ENCODE measurements at regions not wholly inside any gene's neighbourhood (a gene's known extent, or its start where the extent isn't known, plus 50 kb on each side); places are given as distances from the start of the nearest gene placed in this dataset.
"Not testable (repeated sequence)": the region's sequence is repeated elsewhere in the genome, so short reads cannot be mapped to it uniquely, and the experiment has no call there.

DNA sequence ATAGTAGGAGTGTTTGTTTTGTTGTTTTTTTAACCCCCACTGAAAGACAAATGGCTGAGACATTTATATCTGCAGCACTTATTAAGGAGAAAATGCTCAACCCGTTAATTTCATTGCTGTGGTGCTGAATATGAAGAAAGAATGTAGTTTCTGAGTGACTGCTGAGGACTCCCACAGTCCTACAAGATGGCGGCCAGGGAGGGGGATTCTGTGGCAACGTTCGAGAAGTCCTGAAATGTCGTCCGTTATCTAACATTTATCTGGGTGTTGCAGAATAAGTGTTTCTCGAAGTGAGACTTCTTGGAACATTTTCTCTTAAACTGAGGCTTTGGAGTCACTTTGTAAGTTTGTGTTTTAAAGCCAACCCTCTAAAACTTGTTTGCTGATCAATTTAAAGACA is 530.4 kb downstream of the XYLT1 start:
- Histone ChIP-seq H3K9me3 (no peaks in the 10 kb centered on the region), H3K27ac (no peak overlapping the region), H3K27me3 (no peaks in the 10 kb centered on the region), H3K4me3 (no peak overlapping the region), H3K4me1 (no peaks in the 10 kb centered on the region), H3K36me3 (no peaks in the 10 kb centered on the region)
- intact Hi-C loops (cut with DNase I), result no loop called here
- no peak for DNase-seq (ENCODE audit: low spot score in 2 of 2)
- TF ChIP-seq, protein P1, sequence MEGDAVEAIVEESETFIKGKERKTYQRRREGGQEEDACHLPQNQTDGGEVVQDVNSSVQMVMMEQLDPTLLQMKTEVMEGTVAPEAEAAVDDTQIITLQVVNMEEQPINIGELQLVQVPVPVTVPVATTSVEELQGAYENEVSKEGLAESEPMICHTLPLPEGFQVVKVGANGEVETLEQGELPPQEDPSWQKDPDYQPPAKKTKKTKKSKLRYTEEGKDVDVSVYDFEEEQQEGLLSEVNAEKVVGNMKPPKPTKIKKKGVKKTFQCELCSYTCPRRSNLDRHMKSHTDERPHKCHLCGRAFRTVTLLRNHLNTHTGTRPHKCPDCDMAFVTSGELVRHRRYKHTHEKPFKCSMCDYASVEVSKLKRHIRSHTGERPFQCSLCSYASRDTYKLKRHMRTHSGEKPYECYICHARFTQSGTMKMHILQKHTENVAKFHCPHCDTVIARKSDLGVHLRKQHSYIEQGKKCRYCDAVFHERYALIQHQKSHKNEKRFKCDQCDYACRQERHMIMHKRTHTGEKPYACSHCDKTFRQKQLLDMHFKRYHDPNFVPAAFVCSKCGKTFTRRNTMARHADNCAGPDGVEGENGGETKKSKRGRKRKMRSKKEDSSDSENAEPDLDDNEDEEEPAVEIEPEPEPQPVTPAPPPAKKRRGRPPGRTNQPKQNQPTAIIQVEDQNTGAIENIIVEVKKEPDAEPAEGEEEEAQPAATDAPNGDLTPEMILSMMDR (IDR thresholded peaks at IDR 0.05), result no peak

DNA sequence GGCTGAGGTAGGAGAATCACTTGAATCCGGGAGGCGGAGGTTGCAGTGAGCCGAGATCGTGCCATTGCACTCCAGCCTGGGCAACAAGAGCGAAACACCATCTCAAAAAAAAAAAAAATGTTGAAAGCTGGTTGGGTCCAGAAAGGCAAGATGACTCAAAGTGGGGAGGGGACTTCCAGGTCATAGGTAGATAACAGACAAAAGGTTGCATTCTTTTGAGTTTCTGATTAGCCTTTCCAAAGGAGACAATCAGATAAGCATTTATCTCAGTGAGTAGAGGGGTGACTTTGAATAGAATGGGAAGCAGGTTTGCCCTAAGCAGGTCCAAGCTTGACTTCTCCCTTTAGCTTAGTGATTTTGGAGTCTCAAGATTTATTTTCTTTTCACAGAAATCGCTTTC is 527.9 kb downstream of the XYLT1 start:
- H3K27ac ChIP-seq; H3K4me3 ChIP-seq; H3K27me3 ChIP-seq; H3K4me1 ChIP-seq; intact Hi-C loops (cut with DNase I); H3K9me3 ChIP-seq; DNase-seq (ENCODE audit: low spot score in 2 of 2); H3K36me3 ChIP-seq: not testable (repeated sequence)

DNA sequence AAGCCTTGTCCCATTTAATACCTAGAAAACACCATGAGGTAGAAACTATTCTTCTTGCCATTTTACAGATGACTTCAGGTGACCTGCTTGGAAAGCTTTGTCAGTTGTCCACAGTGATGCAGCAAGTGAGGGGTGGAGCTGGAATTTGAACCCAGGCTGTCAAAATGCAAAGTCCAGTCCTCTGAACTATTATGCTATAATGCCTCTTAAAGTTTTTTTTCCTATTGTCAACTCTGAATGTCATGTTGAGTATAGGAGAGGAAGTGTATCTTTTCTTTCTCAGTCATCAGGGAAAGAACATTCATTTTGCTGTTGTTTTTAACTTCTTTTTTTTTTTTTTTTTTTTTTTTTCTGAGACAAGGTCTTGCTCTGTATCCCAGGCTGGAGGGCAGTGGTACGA is 525.6 kb downstream of the XYLT1 start:
- no peaks in the 10 kb centered on the region for H3K36me3 ChIP-seq
- H3K4me1 ChIP-seq, result no peaks in the 10 kb centered on the region
- H3K9me3 ChIP-seq, result no peaks in the 10 kb centered on the region
- H3K4me3 ChIP-seq, result no peak overlapping the region
- intact Hi-C loops (cut with DNase I), result no loop called here
- H3K27me3 ChIP-seq, result no peaks in the 10 kb centered on the region
- H3K27ac ChIP-seq, result no peak overlapping the region
- DNase-seq (ENCODE audit: low spot score in 2 of 2), result no peak
- TF ChIP-seq, protein P1 (IDR thresholded peaks at IDR 0.05), result no peak

DNA sequence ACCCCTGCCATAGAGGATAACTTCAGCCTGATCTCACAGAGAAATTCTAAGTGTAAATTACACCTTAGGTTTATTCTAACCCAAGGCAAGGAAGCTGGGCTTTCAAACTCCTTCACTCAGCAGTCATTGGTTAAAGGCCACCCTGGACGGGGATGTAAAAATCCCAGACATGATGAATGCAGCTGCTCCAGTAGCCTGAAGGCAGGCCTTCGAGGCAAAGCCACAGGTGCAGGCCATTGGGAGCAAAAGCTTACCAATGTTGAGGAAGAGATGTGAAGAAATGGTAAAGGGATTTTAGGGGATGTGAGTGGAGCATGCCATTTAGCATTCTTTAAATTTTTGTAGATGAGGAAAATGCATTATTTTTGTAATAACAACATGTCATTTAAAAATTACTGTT is 514.4 kb downstream of the XYLT1 start:
- no peak for DNase-seq (ENCODE audit: low spot score in 2 of 2)
- intact Hi-C loops (cut with DNase I), result no loop called here
- no peaks in the 10 kb centered on the region for H3K27me3 ChIP-seq
- no peaks in the 10 kb centered on the region for H3K9me3 ChIP-seq
- TF ChIP-seq, protein P1 (IDR thresholded peaks at IDR 0.05), result no peak
- H3K27ac ChIP-seq, result no peak overlapping the region
- no peaks in the 10 kb centered on the region for H3K36me3 ChIP-seq
- no peaks in the 10 kb centered on the region for H3K4me1 ChIP-seq
- H3K4me3 ChIP-seq, result no peak overlapping the region

DNA sequence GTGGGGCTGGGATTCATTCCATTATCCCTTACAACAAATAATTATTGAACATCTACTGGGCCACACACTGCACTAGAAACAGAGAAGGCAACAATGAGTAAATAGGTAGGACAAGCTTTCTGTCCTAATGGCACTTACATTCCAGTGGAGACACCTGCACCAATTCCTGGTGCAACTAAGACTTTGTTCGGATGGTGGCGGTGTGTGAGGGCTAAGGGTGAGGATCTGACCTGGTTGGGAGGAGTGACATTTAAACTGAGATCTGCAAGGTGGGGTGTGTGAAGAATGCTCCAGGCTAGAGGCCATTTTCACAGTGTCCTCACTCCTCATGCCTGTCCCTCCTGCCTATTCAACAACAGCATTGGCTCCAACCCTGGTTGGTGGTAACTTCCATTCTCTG is 510.0 kb downstream of the XYLT1 start:
- TF ChIP-seq, protein P1 (IDR thresholded peaks at IDR 0.05), result no peak
- no peak for DNase-seq (ENCODE audit: low spot score in 2 of 2)
- Histone ChIP-seq H3K4me3 (no peak overlapping the region), H3K27me3 (no peaks in the 10 kb centered on the region), H3K27ac (no peak overlapping the region), H3K36me3 (no peaks in the 10 kb centered on the region), H3K9me3 (no peaks in the 10 kb centered on the region), H3K4me1 (no peaks in the 10 kb centered on the region)
- intact Hi-C loops (cut with DNase I), result no loop called here

DNA sequence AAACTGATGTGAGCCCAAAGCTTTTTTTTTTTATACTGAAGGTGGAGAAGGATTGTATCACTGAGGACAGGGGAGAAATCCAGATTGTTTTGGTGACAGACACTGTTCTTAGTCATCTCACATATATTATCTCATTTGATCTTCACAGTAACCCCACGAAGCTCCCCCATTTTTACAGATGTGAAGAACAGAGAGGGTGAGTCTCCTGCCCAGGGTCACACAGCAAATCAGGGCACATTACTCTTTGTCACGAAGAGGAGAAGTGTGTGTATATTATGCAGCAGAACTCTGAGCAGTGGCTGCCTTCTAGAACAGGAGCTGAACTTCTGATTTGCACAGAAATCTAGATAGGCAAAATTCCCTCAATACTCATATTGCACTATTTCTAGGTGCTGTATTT is 504.3 kb downstream of the XYLT1 start:
- TF ChIP-seq, protein P1 (IDR thresholded peaks at IDR 0.05), result no peak
- no peaks in the 10 kb centered on the region for H3K27me3 ChIP-seq
- no peaks in the 10 kb centered on the region for H3K36me3 ChIP-seq
- intact Hi-C loops (cut with DNase I), result no loop called here
- no peak overlapping the region for H3K27ac ChIP-seq
- H3K9me3 ChIP-seq, result no peaks in the 10 kb centered on the region
- H3K4me1 ChIP-seq, result no peaks in the 10 kb centered on the region
- H3K4me3 ChIP-seq, result no peak overlapping the region
- no peak for DNase-seq (ENCODE audit: low spot score in 2 of 2)

Data from ascending aorta (tissue), 2 donors.